ENCODE measurements at regions not wholly inside any gene's neighbourhood (a gene's known extent, or its start where the extent isn't known, plus 50 kb on each side); places are given as distances from the start of the nearest gene placed in this dataset.

DNA sequence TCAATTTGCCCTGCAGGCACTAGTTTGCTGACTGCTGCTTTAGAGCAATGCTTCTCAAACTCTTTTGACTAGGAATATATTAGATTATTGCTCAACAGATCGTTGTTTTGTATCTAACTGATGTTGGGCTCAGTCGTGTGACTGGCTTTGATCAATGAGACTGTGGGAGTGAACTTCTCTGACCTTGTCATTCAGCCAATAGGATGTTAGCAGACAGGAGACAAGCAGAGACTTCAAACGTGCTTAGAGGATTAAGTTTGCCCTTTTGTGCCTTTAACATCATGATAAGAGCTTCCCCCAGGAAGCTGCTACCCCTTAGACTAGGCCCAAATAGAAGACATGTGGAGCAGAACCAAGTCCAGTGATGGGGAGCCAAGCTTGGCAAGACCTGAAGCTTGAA is 76.7 kb upstream of the ELK3 start (continued):
- TF ChIP-seq, protein P1, sequence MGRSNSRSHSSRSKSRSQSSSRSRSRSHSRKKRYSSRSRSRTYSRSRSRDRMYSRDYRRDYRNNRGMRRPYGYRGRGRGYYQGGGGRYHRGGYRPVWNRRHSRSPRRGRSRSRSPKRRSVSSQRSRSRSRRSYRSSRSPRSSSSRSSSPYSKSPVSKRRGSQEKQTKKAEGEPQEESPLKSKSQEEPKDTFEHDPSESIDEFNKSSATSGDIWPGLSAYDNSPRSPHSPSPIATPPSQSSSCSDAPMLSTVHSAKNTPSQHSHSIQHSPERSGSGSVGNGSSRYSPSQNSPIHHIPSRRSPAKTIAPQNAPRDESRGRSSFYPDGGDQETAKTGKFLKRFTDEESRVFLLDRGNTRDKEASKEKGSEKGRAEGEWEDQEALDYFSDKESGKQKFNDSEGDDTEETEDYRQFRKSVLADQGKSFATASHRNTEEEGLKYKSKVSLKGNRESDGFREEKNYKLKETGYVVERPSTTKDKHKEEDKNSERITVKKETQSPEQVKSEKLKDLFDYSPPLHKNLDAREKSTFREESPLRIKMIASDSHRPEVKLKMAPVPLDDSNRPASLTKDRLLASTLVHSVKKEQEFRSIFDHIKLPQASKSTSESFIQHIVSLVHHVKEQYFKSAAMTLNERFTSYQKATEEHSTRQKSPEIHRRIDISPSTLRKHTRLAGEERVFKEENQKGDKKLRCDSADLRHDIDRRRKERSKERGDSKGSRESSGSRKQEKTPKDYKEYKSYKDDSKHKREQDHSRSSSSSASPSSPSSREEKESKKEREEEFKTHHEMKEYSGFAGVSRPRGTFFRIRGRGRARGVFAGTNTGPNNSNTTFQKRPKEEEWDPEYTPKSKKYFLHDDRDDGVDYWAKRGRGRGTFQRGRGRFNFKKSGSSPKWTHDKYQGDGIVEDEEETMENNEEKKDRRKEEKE (IDR thresholded peaks at IDR 0.05): no peak
- no peak for TF ChIP-seq CAMTA2 (CRISPR knock-in tag; IDR thresholded peaks at IDR 0.05; ENCODE audit: borderline replicate concordance)
- no peak for TF ChIP-seq HNRNPUL1 (IDR thresholded peaks at IDR 0.05; ENCODE audit: low read depth, low read length)
- TF ChIP-seq, protein P2, sequence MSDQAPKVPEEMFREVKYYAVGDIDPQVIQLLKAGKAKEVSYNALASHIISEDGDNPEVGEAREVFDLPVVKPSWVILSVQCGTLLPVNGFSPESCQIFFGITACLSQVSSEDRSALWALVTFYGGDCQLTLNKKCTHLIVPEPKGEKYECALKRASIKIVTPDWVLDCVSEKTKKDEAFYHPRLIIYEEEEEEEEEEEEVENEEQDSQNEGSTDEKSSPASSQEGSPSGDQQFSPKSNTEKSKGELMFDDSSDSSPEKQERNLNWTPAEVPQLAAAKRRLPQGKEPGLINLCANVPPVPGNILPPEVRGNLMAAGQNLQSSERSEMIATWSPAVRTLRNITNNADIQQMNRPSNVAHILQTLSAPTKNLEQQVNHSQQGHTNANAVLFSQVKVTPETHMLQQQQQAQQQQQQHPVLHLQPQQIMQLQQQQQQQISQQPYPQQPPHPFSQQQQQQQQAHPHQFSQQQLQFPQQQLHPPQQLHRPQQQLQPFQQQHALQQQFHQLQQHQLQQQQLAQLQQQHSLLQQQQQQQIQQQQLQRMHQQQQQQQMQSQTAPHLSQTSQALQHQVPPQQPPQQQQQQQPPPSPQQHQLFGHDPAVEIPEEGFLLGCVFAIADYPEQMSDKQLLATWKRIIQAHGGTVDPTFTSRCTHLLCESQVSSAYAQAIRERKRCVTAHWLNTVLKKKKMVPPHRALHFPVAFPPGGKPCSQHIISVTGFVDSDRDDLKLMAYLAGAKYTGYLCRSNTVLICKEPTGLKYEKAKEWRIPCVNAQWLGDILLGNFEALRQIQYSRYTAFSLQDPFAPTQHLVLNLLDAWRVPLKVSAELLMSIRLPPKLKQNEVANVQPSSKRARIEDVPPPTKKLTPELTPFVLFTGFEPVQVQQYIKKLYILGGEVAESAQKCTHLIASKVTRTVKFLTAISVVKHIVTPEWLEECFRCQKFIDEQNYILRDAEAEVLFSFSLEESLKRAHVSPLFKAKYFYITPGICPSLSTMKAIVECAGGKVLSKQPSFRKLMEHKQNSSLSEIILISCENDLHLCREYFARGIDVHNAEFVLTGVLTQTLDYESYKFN (CRISPR knock-in tag; conservative IDR thresholded peaks at IDR 0.05): peak; percentile 58
- 0 out of 2 replicates have a peak, but pooled peaks have one; percentile 10 for TF ChIP-seq PPARG (CRISPR knock-in tag; conservative IDR thresholded peaks at IDR 0.05)
- no peak for TF ChIP-seq MXI1 (IDR thresholded peaks at IDR 0.05; ENCODE audit: borderline replicate concordance, low read depth, low read length)
- TF ChIP-seq ZBTB38 (CRISPR knock-in tag; IDR thresholded peaks at IDR 0.05): no peak
- TF ChIP-seq SRSF9 (IDR thresholded peaks at IDR 0.05; ENCODE audit: borderline replicate concordance, insufficient read depth, low read depth, low read length, poor library complexity, severe bottlenecking): no peak
- TF ChIP-seq TARDBP (CRISPR knock-in tag; IDR thresholded peaks at IDR 0.05): no peak
- 0 out of 2 replicates have a peak, but pooled peaks have one; percentile 48 for TF ChIP-seq PHF21A (CRISPR knock-in tag; IDR thresholded peaks at IDR 0.05)
- TF ChIP-seq, protein P3, sequence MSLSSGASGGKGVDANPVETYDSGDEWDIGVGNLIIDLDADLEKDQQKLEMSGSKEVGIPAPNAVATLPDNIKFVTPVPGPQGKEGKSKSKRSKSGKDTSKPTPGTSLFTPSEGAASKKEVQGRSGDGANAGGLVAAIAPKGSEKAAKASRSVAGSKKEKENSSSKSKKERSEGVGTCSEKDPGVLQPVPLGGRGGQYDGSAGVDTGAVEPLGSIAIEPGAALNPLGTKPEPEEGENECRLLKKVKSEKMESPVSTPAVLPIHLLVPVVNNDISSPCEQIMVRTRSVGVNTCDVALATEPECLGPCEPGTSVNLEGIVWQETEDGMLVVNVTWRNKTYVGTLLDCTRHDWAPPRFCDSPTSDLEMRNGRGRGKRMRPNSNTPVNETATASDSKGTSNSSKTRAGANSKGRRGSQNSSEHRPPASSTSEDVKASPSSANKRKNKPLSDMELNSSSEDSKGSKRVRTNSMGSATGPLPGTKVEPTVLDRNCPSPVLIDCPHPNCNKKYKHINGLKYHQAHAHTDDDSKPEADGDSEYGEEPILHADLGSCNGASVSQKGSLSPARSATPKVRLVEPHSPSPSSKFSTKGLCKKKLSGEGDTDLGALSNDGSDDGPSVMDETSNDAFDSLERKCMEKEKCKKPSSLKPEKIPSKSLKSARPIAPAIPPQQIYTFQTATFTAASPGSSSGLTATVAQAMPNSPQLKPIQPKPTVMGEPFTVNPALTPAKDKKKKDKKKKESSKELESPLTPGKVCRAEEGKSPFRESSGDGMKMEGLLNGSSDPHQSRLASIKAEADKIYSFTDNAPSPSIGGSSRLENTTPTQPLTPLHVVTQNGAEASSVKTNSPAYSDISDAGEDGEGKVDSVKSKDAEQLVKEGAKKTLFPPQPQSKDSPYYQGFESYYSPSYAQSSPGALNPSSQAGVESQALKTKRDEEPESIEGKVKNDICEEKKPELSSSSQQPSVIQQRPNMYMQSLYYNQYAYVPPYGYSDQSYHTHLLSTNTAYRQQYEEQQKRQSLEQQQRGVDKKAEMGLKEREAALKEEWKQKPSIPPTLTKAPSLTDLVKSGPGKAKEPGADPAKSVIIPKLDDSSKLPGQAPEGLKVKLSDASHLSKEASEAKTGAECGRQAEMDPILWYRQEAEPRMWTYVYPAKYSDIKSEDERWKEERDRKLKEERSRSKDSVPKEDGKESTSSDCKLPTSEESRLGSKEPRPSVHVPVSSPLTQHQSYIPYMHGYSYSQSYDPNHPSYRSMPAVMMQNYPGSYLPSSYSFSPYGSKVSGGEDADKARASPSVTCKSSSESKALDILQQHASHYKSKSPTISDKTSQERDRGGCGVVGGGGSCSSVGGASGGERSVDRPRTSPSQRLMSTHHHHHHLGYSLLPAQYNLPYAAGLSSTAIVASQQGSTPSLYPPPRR (CRISPR knock-in tag; IDR thresholded peaks at IDR 0.05; ENCODE audit: borderline replicate concordance): peak; percentile 38; the same call in 1 of the 2 replicates
- no peak for TF ChIP-seq ZNF136 (CRISPR knock-in tag; IDR thresholded peaks at IDR 0.05; ENCODE audit: low read depth)
- 0 out of 2 replicates have a peak, but pooled peaks have one; percentile 18 for TF ChIP-seq FOSL2 (CRISPR knock-in tag; IDR thresholded peaks at IDR 0.05)

Data from HepG2 (cell line).